Liver (tissue), 8 donors: ENCODE measurements at regions not wholly inside any gene's neighbourhood (a gene's known extent, or its start where the extent isn't known, plus 50 kb on each side); places are given as distances from the start of the nearest gene placed in this dataset.

Experiments used
- DNase-seq: peaks from one replicate; pipeline ENCODE4 v3.0.0-alpha.2; 2017; ENCODE audit warnings: low spot score
- H3K27ac ChIP-seq, 2 donors: one replicate each; pipeline ENCODE4 v1.7.0; 2013; ENCODE audit warnings: inconsistent platforms in 2 of 2, low read length in 2 of 2, control low read depth in 1 of 2, low read depth in 1 of 2, mild to moderate bottlenecking in 1 of 2
- H3K27me3 ChIP-seq, 4 donors: one replicate each; pipeline versions ENCODE4 v1.6.1 to v1.7.0; 2013; ENCODE audit warnings: low read length in 3 of 4, inconsistent platforms in 1 of 4, mild to moderate bottlenecking in 1 of 4, moderate library complexity in 1 of 4; ENCODE audit not compliant: control insufficient read depth in 4 of 4, insufficient read depth in 4 of 4
- H3K36me3 ChIP-seq, 4 donors: one replicate each; pipeline versions ENCODE4 v1.6.1 to v1.7.0; 2013; ENCODE audit warnings: low read length in 3 of 4, mild to moderate bottlenecking in 3 of 4, low read depth in 1 of 4, moderate library complexity in 1 of 4; ENCODE audit not compliant: control insufficient read depth in 4 of 4, insufficient read depth in 3 of 4
- H3K4me1 ChIP-seq, 4 donors: one replicate each; pipeline versions ENCODE4 v1.6.1 to v1.7.0; 2013; ENCODE audit warnings: low read length in 3 of 4, mild to moderate bottlenecking in 3 of 4, moderate library complexity in 1 of 4; ENCODE audit not compliant: control insufficient read depth in 4 of 4, insufficient read depth in 4 of 4
- H3K4me3 ChIP-seq, 3 donors: one replicate each; pipeline versions ENCODE4 v1.6.1 to v1.7.0; 2013; ENCODE audit warnings: low read length in 3 of 3, control low read depth in 1 of 3, low read depth in 1 of 3, mild to moderate bottlenecking in 1 of 3
- H3K9ac ChIP-seq, 2 donors: one replicate each; pipeline ENCODE4 v1.7.0; 2013; ENCODE audit warnings: low read length in 2 of 2, mild to moderate bottlenecking in 2 of 2, moderate library complexity in 2 of 2, control low read depth in 1 of 2, low read depth in 1 of 2
- H3K9me3 ChIP-seq, 4 donors: one replicate each; pipeline versions ENCODE4 v1.6.1 to v1.7.0; 2013; ENCODE audit warnings: low read length in 3 of 4; ENCODE audit not compliant: control insufficient read depth in 4 of 4
- EGR1 ChIP-seq, 2 donors: IDR thresholded peaks; 2 replicates each; pipeline ENCODE4 v1.6.1; 2016 to 2018; ENCODE audit warnings: antibody characterized with exemption in 2 of 2, low read depth in 2 of 2
- FOXA1 ChIP-seq: IDR thresholded peaks from 2 replicates; pipeline ENCODE4 v1.6.1; 2016; ENCODE audit warnings: antibody characterized with exemption
- FOXA2 ChIP-seq: IDR thresholded peaks from 2 replicates; pipeline ENCODE4 v1.6.1; 2016; ENCODE audit warnings: antibody characterized with exemption
- GABPA ChIP-seq, 2 donors: IDR thresholded peaks in 1 of 2; conservative IDR thresholded peaks in 1 of 2; 2 replicates each; pipeline ENCODE4 v1.6.1; 2016; ENCODE audit warnings: antibody characterized with exemption in 2 of 2, mild to moderate bottlenecking in 1 of 2, moderate library complexity in 1 of 2
- HNF4A ChIP-seq, 2 donors: conservative IDR thresholded peaks; 2 replicates each; pipeline ENCODE4 v1.6.1; 2016; ENCODE audit warnings: antibody characterized with exemption in 2 of 2, mild to moderate bottlenecking in 2 of 2
- HNF4G ChIP-seq: IDR thresholded peaks from 2 replicates; pipeline ENCODE4 v1.6.1; 2016; ENCODE audit warnings: antibody characterized with exemption
- JUND ChIP-seq, 2 donors: IDR thresholded peaks; 2 replicates each; pipeline ENCODE4 v1.6.1; 2016; ENCODE audit warnings: antibody characterized with exemption in 2 of 2
- NR2F2 ChIP-seq: IDR thresholded peaks from 2 replicates; pipeline ENCODE4 v1.6.1; 2016; ENCODE audit warnings: antibody characterized with exemption
- RAD21 ChIP-seq, 2 donors: IDR thresholded peaks; 2 replicates each; pipeline ENCODE4 v1.6.1; 2016; ENCODE audit warnings: antibody characterized with exemption in 2 of 2, mild to moderate bottlenecking in 2 of 2
- RXRA ChIP-seq, 2 donors: IDR thresholded peaks; 2 replicates each; pipeline ENCODE4 v1.6.1; 2017 to 2018; ENCODE audit warnings: antibody characterized with exemption in 2 of 2, mild to moderate bottlenecking in 1 of 2
- SP1 ChIP-seq: IDR thresholded peaks from 2 replicates; pipeline ENCODE4 v1.6.1; 2018; ENCODE audit warnings: antibody characterized with exemption, mild to moderate bottlenecking
- TAF1 ChIP-seq: conservative IDR thresholded peaks from 2 replicates; pipeline ENCODE4 v1.6.1; 2016; ENCODE audit warnings: antibody characterized with exemption, mild to moderate bottlenecking
- YY1 ChIP-seq: IDR thresholded peaks from 2 replicates; pipeline ENCODE4 v1.6.1; 2016; ENCODE audit warnings: antibody characterized with exemption, mild to moderate bottlenecking
- WGBS: extraction: QIAGEN DNeasy Blood & Tissue Kit; methylation state at CpG from one replicate; pipeline ENCODE4 v1.1.7; 2013; 5-methylcytosine and 5-hydroxymethylcytosine counted together
- TF ChIP-seq, protein P1 (sequence below): fragments of 150-350 bp; IDR thresholded peaks from 2 replicates; pipeline ENCODE4 v1.5.1; 2017; ENCODE audit warnings: improper control_type of control experiment, low read depth, low read length; ENCODE audit not compliant: missing input control
- TF ChIP-seq, protein P2 (sequence below): IDR thresholded peaks from 2 replicates; pipeline ENCODE4 v1.6.1; 2016; ENCODE audit warnings: antibody characterized with exemption
- TF ChIP-seq, protein P3 (sequence below): IDR thresholded peaks from 2 replicates; pipeline ENCODE4 v1.6.1; 2016; ENCODE audit warnings: antibody characterized with exemption
- TF ChIP-seq, protein P4 (sequence below): IDR thresholded peaks from 2 replicates; pipeline ENCODE4 v1.6.1; 2016; ENCODE audit warnings: antibody characterized with exemption
- TF ChIP-seq, protein P5 (sequence below): IDR thresholded peaks from 2 replicates; pipeline ENCODE4 v1.6.1; 2016; ENCODE audit warnings: antibody characterized with exemption, mild to moderate bottlenecking
- donor health status: healthy.
- donor health status: healthy.
- donor health status: healthy.
- donor health status: healthy.
- donor health status: healthy.

DNA sequence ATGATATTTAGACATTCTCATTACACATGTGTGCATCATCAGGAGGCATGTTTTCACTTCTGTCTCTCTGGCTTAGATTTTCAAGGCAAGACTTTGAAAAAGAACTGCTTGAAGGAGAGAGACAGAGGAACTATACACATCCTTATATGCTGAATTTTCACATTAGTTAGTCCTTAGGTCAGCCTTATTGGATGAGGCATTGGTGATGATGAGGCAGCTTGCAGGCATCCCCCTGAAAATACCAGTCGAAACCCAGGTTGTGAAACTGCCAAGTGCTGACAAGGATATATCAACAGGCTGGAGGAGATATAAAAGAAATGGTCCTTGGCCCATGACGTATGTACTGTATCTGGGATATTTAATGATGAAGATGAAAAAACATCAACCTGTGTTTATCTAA is 297.2 kb upstream of the AADAT start:
- Histone ChIP-seq H3K9me3 (no peaks in the 10 kb centered on the region), H3K27ac (no peak overlapping the region), H3K4me3 (no peak overlapping the region), H3K9ac (no peak overlapping the region), H3K36me3 (no peaks in the 10 kb centered on the region), H3K4me1 (no peaks in the 10 kb centered on the region), H3K27me3 (peaks cover 0 to 3% (median 0%) of the 10 kb centered on the region in 4 donors)
- TF ChIP-seq, protein P1, sequence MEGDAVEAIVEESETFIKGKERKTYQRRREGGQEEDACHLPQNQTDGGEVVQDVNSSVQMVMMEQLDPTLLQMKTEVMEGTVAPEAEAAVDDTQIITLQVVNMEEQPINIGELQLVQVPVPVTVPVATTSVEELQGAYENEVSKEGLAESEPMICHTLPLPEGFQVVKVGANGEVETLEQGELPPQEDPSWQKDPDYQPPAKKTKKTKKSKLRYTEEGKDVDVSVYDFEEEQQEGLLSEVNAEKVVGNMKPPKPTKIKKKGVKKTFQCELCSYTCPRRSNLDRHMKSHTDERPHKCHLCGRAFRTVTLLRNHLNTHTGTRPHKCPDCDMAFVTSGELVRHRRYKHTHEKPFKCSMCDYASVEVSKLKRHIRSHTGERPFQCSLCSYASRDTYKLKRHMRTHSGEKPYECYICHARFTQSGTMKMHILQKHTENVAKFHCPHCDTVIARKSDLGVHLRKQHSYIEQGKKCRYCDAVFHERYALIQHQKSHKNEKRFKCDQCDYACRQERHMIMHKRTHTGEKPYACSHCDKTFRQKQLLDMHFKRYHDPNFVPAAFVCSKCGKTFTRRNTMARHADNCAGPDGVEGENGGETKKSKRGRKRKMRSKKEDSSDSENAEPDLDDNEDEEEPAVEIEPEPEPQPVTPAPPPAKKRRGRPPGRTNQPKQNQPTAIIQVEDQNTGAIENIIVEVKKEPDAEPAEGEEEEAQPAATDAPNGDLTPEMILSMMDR, result no peak
- TF ChIP-seq FOXA1 (no peak), HNF4A (conservative IDR thresholded peaks at IDR 0.05) (no peak), GABPA (IDR thresholded peaks at IDR 0.05 in 1 of 2, conservative IDR thresholded peaks at IDR 0.05 in 1 of 2) (no peak), JUND (IDR thresholded peaks at IDR 0.05) (no peak), YY1 (no peak), SP1 (no peak)
- TF ChIP-seq, protein P2, sequence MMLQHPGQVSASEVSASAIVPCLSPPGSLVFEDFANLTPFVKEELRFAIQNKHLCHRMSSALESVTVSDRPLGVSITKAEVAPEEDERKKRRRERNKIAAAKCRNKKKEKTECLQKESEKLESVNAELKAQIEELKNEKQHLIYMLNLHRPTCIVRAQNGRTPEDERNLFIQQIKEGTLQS, result no peak
- TF ChIP-seq, protein P3, sequence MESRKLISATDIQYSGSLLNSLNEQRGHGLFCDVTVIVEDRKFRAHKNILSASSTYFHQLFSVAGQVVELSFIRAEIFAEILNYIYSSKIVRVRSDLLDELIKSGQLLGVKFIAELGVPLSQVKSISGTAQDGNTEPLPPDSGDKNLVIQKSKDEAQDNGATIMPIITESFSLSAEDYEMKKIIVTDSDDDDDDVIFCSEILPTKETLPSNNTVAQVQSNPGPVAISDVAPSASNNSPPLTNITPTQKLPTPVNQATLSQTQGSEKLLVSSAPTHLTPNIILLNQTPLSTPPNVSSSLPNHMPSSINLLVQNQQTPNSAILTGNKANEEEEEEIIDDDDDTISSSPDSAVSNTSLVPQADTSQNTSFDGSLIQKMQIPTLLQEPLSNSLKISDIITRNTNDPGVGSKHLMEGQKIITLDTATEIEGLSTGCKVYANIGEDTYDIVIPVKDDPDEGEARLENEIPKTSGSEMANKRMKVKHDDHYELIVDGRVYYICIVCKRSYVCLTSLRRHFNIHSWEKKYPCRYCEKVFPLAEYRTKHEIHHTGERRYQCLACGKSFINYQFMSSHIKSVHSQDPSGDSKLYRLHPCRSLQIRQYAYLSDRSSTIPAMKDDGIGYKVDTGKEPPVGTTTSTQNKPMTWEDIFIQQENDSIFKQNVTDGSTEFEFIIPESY, result no peak
- TF ChIP-seq, protein P4, sequence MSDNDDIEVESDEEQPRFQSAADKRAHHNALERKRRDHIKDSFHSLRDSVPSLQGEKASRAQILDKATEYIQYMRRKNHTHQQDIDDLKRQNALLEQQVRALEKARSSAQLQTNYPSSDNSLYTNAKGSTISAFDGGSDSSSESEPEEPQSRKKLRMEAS, result no peak
- 80% methylated on average over 2 of the region's 2 CpGs for WGBS
- no peak for DNase-seq

DNA sequence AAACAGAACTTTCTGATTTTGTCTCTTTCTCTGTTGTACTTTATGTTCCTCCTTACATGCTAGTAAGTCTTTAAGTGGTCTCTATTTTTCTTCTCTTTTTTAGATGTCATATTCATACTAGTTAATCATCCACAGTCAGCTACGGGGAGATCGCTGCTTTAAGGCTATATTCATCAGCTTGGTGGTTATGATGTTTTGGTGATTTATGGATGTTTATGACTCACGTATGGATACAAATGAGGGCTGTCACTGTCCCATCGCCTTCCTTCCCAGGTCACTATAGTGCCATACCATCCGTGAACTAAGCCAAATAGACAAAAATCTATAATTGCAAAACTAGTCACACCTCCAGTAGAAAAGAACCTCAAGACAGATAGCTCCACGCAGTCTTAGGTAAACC is 296.8 kb upstream of the AADAT start:
- TF ChIP-seq FOXA1, result no peak
- no peak for TF ChIP-seq TAF1
- TF ChIP-seq RXRA (IDR thresholded peaks at IDR 0.05), result no peak
- no peak for TF ChIP-seq YY1
- TF ChIP-seq, protein P5, sequence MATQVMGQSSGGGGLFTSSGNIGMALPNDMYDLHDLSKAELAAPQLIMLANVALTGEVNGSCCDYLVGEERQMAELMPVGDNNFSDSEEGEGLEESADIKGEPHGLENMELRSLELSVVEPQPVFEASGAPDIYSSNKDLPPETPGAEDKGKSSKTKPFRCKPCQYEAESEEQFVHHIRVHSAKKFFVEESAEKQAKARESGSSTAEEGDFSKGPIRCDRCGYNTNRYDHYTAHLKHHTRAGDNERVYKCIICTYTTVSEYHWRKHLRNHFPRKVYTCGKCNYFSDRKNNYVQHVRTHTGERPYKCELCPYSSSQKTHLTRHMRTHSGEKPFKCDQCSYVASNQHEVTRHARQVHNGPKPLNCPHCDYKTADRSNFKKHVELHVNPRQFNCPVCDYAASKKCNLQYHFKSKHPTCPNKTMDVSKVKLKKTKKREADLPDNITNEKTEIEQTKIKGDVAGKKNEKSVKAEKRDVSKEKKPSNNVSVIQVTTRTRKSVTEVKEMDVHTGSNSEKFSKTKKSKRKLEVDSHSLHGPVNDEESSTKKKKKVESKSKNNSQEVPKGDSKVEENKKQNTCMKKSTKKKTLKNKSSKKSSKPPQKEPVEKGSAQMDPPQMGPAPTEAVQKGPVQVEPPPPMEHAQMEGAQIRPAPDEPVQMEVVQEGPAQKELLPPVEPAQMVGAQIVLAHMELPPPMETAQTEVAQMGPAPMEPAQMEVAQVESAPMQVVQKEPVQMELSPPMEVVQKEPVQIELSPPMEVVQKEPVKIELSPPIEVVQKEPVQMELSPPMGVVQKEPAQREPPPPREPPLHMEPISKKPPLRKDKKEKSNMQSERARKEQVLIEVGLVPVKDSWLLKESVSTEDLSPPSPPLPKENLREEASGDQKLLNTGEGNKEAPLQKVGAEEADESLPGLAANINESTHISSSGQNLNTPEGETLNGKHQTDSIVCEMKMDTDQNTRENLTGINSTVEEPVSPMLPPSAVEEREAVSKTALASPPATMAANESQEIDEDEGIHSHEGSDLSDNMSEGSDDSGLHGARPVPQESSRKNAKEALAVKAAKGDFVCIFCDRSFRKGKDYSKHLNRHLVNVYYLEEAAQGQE, result no peak
- no peak for TF ChIP-seq NR2F2
- no peak for TF ChIP-seq FOXA2
- TF ChIP-seq, protein P1, result no peak
- no peak for TF ChIP-seq HNF4A (conservative IDR thresholded peaks at IDR 0.05)
- TF ChIP-seq, protein P2, result no peak
- TF ChIP-seq, protein P4, result no peak
- no peak for TF ChIP-seq EGR1 (IDR thresholded peaks at IDR 0.05; ENCODE audit: low read depth in 2 of 2)
- no peak for TF ChIP-seq GABPA (IDR thresholded peaks at IDR 0.05 in 1 of 2, conservative IDR thresholded peaks at IDR 0.05 in 1 of 2)
- TF ChIP-seq, protein P3, result no peak
- TF ChIP-seq RAD21 (IDR thresholded peaks at IDR 0.05), result no peak
- no peak for TF ChIP-seq JUND (IDR thresholded peaks at IDR 0.05)
- no peak for TF ChIP-seq SP1
- no peak for TF ChIP-seq HNF4G
- Histone ChIP-seq H3K4me1 (no peaks in the 10 kb centered on the region), H3K9ac (no peak overlapping the region), H3K36me3 (no peaks in the 10 kb centered on the region), H3K9me3 (no peaks in the 10 kb centered on the region), H3K4me3 (no peak overlapping the region), H3K27me3 (peaks cover 0 to 3% (median 0%) of the 10 kb centered on the region in 4 donors), H3K27ac (no peak overlapping the region)
- DNase-seq, result no peak
- WGBS, result 67% methylated on average over 6 of the region's 6 CpGs
